GM13977 (cell line): ENCODE measurements at regions not wholly inside any gene's neighbourhood (a gene's known extent, or its start where the extent isn't known, plus 50 kb on each side); places are given as distances from the start of the nearest gene placed in this dataset.
"Not testable (repeated sequence)": the region's sequence is repeated elsewhere in the genome, so short reads cannot be mapped to it uniquely, and the experiment has no call there.

ENCODE experiments used
- DNase-seq: peaks from one replicate; pipeline ENCODE4 v3.0.0; 2012; ENCODE audit warnings: low spot score
- CTCF ChIP-seq: IDR thresholded peaks from 2 replicates; pipeline ENCODE4 v1.5.1; 2012; ENCODE audit warnings: mild to moderate bottlenecking, control low read depth; ENCODE audit not compliant: insufficient read depth; ENCODE audit errors: extremely low read depth, missing control alignments
- in situ Hi-C: fragments of 300-500 bp; cut with MboI; formaldehyde crosslinking; loops from one replicate; pipeline ENCODE4 v1.12.0; 2022; ENCODE audit warnings: low sequenced_read_pairs, low pct_unique_long_range_greater_than_20kb, mixed read lengths, inconsistent platforms; ENCODE audit not compliant: unreplicated experiment

- TF ChIP-seq CTCF: no peak
- DNase-seq: no peak
Measured at GRCh38 chr13:50170447-50171037, 155.3 kb downstream of the KCNRG start.

GRCh38 chr13:50171590-50172282, 156.5 kb downstream of the KCNRG start:
- in situ Hi-C loops: no loop called here
- no peak for DNase-seq
- TF ChIP-seq CTCF: no peak

More at GRCh38 chr13:50170447-50171037, 155.3 kb downstream of the KCNRG start:
- in situ Hi-C loops: no loop called here

GRCh38 chr13:50173045-50173444, 157.8 kb downstream of the KCNRG start:
- in situ Hi-C loops, DNase-seq: not testable (repeated sequence)

GRCh38 chr13:50174630-50175029, 159.4 kb downstream of the KCNRG start:
- no peak for TF ChIP-seq CTCF
- no peak for DNase-seq
- in situ Hi-C loops: no loop called here

GRCh38 chr13:50179977-50180376, 164.7 kb downstream of the KCNRG start:
- TF ChIP-seq CTCF: no peak
- no peak for DNase-seq
- in situ Hi-C loops: no loop called here

GRCh38 chr13:50185769-50186763, 170.8 kb downstream of the KCNRG start:
- DNase-seq, in situ Hi-C loops: not testable (repeated sequence)

GRCh38 chr13:50187352-50188029, 172.2 kb downstream of the KCNRG start:
- in situ Hi-C loops: no loop called here
- TF ChIP-seq CTCF: no peak
- no peak for DNase-seq
